ENCODE measurements at regions not wholly inside any gene's neighbourhood (a gene's known extent, or its start where the extent isn't known, plus 50 kb on each side); places are given as distances from the start of the nearest gene placed in this dataset.

DNA sequence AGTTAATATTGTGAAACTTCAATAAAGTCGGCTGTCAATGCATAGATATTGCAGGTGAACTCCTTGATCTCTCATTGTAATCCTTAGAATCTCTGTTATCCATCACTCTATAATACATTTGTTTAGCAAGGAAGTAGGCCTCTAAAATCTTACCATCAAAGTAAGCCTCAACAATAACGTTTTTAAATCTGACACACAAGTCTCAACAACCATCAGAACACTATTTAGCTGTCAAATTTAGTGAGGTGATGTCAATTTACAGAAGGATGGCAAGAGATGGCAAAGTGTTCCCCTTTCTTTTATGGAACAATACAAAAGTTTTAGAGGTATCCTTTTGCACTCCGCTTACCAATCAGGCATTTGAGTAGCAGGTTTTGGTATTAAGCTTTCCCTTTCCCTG lies 67.6 kb downstream of the RWDD3 start:
- TF ChIP-seq, protein P1, sequence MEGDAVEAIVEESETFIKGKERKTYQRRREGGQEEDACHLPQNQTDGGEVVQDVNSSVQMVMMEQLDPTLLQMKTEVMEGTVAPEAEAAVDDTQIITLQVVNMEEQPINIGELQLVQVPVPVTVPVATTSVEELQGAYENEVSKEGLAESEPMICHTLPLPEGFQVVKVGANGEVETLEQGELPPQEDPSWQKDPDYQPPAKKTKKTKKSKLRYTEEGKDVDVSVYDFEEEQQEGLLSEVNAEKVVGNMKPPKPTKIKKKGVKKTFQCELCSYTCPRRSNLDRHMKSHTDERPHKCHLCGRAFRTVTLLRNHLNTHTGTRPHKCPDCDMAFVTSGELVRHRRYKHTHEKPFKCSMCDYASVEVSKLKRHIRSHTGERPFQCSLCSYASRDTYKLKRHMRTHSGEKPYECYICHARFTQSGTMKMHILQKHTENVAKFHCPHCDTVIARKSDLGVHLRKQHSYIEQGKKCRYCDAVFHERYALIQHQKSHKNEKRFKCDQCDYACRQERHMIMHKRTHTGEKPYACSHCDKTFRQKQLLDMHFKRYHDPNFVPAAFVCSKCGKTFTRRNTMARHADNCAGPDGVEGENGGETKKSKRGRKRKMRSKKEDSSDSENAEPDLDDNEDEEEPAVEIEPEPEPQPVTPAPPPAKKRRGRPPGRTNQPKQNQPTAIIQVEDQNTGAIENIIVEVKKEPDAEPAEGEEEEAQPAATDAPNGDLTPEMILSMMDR (IDR thresholded peaks at IDR 0.05) = no peak
- TF ChIP-seq POLR2A (IDR thresholded peaks at IDR 0.05) (no peak), EP300 (IDR thresholded peaks at IDR 0.05) (no peak)
